Ovary (tissue), 7 donors: ENCODE measurements at regions not wholly inside any gene's neighbourhood (a gene's known extent, or its start where the extent isn't known, plus 50 kb on each side); places are given as distances from the start of the nearest gene placed in this dataset.

Experiments used
- DNase-seq, 5 donors: peaks; one replicate each; pipeline ENCODE4 v3.0.0-alpha.2; 2019 to 2020
- H3K27ac ChIP-seq, 2 donors: fragments of 200-600 bp; one replicate each; pipeline versions ENCODE4 v1.5.1 to v1.8.0; 2019 to 2022
- H3K27me3 ChIP-seq: fragments of 200-600 bp; one replicate; pipeline ENCODE4 v1.8.0; 2022
- H3K36me3 ChIP-seq: fragments of 200-600 bp; sonication (generic); one replicate; pipeline ENCODE4 v1.5.1; 2019
- H3K4me1 ChIP-seq: one replicate; pipeline ENCODE4 v1.8.1; 2013; ENCODE audit warnings: mild to moderate bottlenecking, moderate library complexity; ENCODE audit not compliant: insufficient read depth
- H3K4me3 ChIP-seq: fragments of 200-600 bp; sonication (generic); one replicate; pipeline ENCODE4 v1.5.1; 2017
- H3K9me3 ChIP-seq, 2 donors: fragments of 200-600 bp in 1 of 2; sonication (generic) in 1 of 2; one replicate each; pipeline versions ENCODE4 v1.5.1 to v1.8.1; 2013 to 2019; ENCODE audit warnings: mild to moderate bottlenecking in 1 of 2, moderate library complexity in 1 of 2
- CTCF ChIP-seq, 3 donors: fragments of 450-650 bp in 2 of 3; fragments of 200-600 bp in 1 of 3; IDR thresholded peaks; one replicate each; pipeline versions ENCODE4 v1.5.1 to v1.8.0; 2016 to 2022; ENCODE audit warnings: antibody characterized with exemption in 3 of 3, mild to moderate bottlenecking in 1 of 3
- EP300 ChIP-seq: sonication (generic); formaldehyde crosslinking; IDR thresholded peaks from one replicate; pipeline ENCODE4 v1.6.1; 2017; ENCODE audit warnings: antibody characterized with exemption
- POLR2A ChIP-seq: fragments of 450-650 bp; IDR thresholded peaks from one replicate; pipeline ENCODE4 v1.6.1; 2017; ENCODE audit warnings: antibody characterized with exemption, mild to moderate bottlenecking, moderate library complexity
- WGBS, 3 donors: extraction: QIAGEN DNeasy Blood & Tissue Kit in 1 of 3; methylation state at CpG; one replicate each; pipeline versions ENCODE4 v1.1.5 to v1.1.7; 2013 to 2017; 5-methylcytosine and 5-hydroxymethylcytosine counted together
- intact Hi-C, 4 donors: fragments of 100-400 bp; cut with DNase I; formaldehyde crosslinking; loops; one replicate each; pipeline versions ENCODE4 v1.11.0 to v1.15.1; 2022 to 2023
- donor health status: DM: no; HTN: no; CAD: no; lungs with moderate emphysema.
- donor health status: DM: no; HTN: no; CAD: no.
- donor health status: Bipolar disorder and iron deficiency.
- donor health status: DM: no; HTN: no; CAD: no.
- donor health status: DM: yes; HTN: yes; CAD: no.

GRCh38 chr16:73228649-73229048 lies 180.7 kb upstream of the ZFHX3 start:
- WGBS, 3 donors, result 7 to 12% (median 10%) methylated on average over 5 of the region's 5 CpGs
- no peaks in the 10 kb centered on the region for H3K27me3 ChIP-seq
- no peak overlapping the region for H3K4me3 ChIP-seq
- H3K4me1 ChIP-seq, result peaks cover 2% of the 10 kb centered on the region
- no peaks in the 10 kb centered on the region for H3K9me3 ChIP-seq
- H3K36me3 ChIP-seq, result no peaks in the 10 kb centered on the region
- intact Hi-C loops, result no loop called here
- DNase-seq, result no peak
- no peak overlapping the region for H3K27ac ChIP-seq
- TF ChIP-seq CTCF (IDR thresholded peaks at IDR 0.05) (no peak), EP300 (no peak), POLR2A (no peak)

- no peaks in the 10 kb centered on the region for H3K4me1 ChIP-seq
- no peaks in the 10 kb centered on the region for H3K36me3 ChIP-seq
- H3K9me3 ChIP-seq, result no peaks in the 10 kb centered on the region
- WGBS, 3 donors, result 89 to 94% (median 93%) methylated on average over 8 of the region's 8 CpGs
- H3K27me3 ChIP-seq, result no peaks in the 10 kb centered on the region
- TF ChIP-seq POLR2A, result no peak
- TF ChIP-seq EP300, result no peak
- no peak for TF ChIP-seq CTCF (IDR thresholded peaks at IDR 0.05)
- DNase-seq, result no peak
- H3K4me3 ChIP-seq, result no peak overlapping the region
- intact Hi-C loops, result no loop called here
- no peak overlapping the region for H3K27ac ChIP-seq
Measured at GRCh38 chr16:73226675-73227074, 178.7 kb upstream of the ZFHX3 start.

GRCh38 chr16:73225983-73226382 lies 178.1 kb upstream of the ZFHX3 start:
- Histone ChIP-seq H3K27ac (no peak overlapping the region), H3K9me3 (no peaks in the 10 kb centered on the region), H3K4me1 (no peaks in the 10 kb centered on the region), H3K4me3 (no peak overlapping the region), H3K36me3 (no peaks in the 10 kb centered on the region), H3K27me3 (no peaks in the 10 kb centered on the region)
- intact Hi-C loops, result no loop called here
- no peak for DNase-seq
- TF ChIP-seq EP300 (no peak), CTCF (IDR thresholded peaks at IDR 0.05) (no peak), POLR2A (no peak)
- 90 to 92% (median 92%) methylated on average over 5 of the region's 5 CpGs for WGBS, 3 donors

GRCh38 chr16:73220836-73221235 lies 172.9 kb upstream of the ZFHX3 start:
- H3K36me3 ChIP-seq, result no peaks in the 10 kb centered on the region
- WGBS, 3 donors, result 87 to 90% (median 87%) methylated on average over 5 of the region's 5 CpGs
- DNase-seq, result no peak
- H3K9me3 ChIP-seq, result no peaks in the 10 kb centered on the region
- H3K4me1 ChIP-seq, result no peaks in the 10 kb centered on the region
- H3K27me3 ChIP-seq, result no peaks in the 10 kb centered on the region
- H3K4me3 ChIP-seq, result no peak overlapping the region
- H3K27ac ChIP-seq, result no peak overlapping the region
- intact Hi-C loops, result no loop called here
- TF ChIP-seq POLR2A (no peak), EP300 (no peak), CTCF (IDR thresholded peaks at IDR 0.05) (no peak)

- Histone ChIP-seq H3K4me3 (no peak overlapping the region), H3K9me3 (no peaks in the 10 kb centered on the region), H3K27ac (no peak overlapping the region), H3K27me3 (no peaks in the 10 kb centered on the region), H3K4me1 (no peaks in the 10 kb centered on the region), H3K36me3 (no peaks in the 10 kb centered on the region)
- 91 to 97% (median 97%) methylated on average over 1 of the region's 1 CpG for WGBS, 3 donors
- intact Hi-C loops, result no loop called here
- DNase-seq, result no peak
- no peak for TF ChIP-seq EP300
- TF ChIP-seq POLR2A, result no peak
- no peak for TF ChIP-seq CTCF (IDR thresholded peaks at IDR 0.05)
Measured at GRCh38 chr16:73219176-73219575, 171.2 kb upstream of the ZFHX3 start.
